H9 (cell line): ENCODE measurements at regions not wholly inside any gene's neighbourhood (a gene's known extent, or its start where the extent isn't known, plus 50 kb on each side); places are given as distances from the start of the nearest gene placed in this dataset.
A peak's percentile ranks its signal among the peaks of the same experiment; 100 is the strongest.

Source experiments
- DNase-seq: peaks from one replicate; pipeline ENCODE4 v3.0.0-alpha.2; 2017
- H2AFZ ChIP-seq: one replicate; pipeline ENCODE4 v1.6.1; 2013; ENCODE audit warnings: mild to moderate bottlenecking, low read length, control low read depth, moderate library complexity
- H2AK5ac ChIP-seq: 2 replicates; pipeline ENCODE4 v1.6.1; 2013; ENCODE audit warnings: low read length, control low read depth, mixed read lengths; ENCODE audit not compliant: insufficient read length
- H2BK120ac ChIP-seq: one replicate; pipeline ENCODE4 v1.6.1; 2013; ENCODE audit warnings: low read depth, mild to moderate bottlenecking, low read length, control low read depth, inconsistent platforms; ENCODE audit not compliant: poor library complexity, severe bottlenecking
- H2BK12ac ChIP-seq: 2 replicates; pipeline ENCODE4 v1.6.1; 2013; ENCODE audit warnings: low read length, control low read depth, mixed read lengths, low read depth; ENCODE audit not compliant: insufficient read length
- H2BK15ac ChIP-seq: 2 replicates; pipeline ENCODE4 v1.6.1; 2013; ENCODE audit warnings: low read depth, low read length, control low read depth
- H2BK20ac ChIP-seq: one replicate; pipeline ENCODE4 v1.6.1; 2013; ENCODE audit warnings: low read depth, mild to moderate bottlenecking, low read length, control low read depth, inconsistent platforms; ENCODE audit not compliant: poor library complexity, severe bottlenecking
- H2BK5ac ChIP-seq: 2 replicates; pipeline ENCODE4 v1.6.1; 2013; ENCODE audit warnings: low read length, control low read depth, mixed read lengths; ENCODE audit not compliant: insufficient read length
- H3K14ac ChIP-seq: 2 replicates; pipeline ENCODE4 v1.6.1; 2013; ENCODE audit warnings: low read length, control low read depth; ENCODE audit not compliant: insufficient read depth
- H3K18ac ChIP-seq: 2 replicates; pipeline ENCODE4 v1.6.1; 2013; ENCODE audit warnings: low read depth, mild to moderate bottlenecking, mixed read lengths, low read length, control low read depth; ENCODE audit not compliant: insufficient read length
- H3K23ac ChIP-seq: 2 replicates; pipeline ENCODE4 v1.6.1; 2013; ENCODE audit warnings: low read length, control low read depth, mixed read lengths, low read depth; ENCODE audit not compliant: insufficient read length
- H3K23me2 ChIP-seq: 2 replicates; pipeline ENCODE4 v1.6.1; 2013; ENCODE audit warnings: low read depth, mild to moderate bottlenecking, mixed read lengths, low read length, control low read depth; ENCODE audit not compliant: insufficient read length, poor library complexity, severe bottlenecking
- H3K27ac ChIP-seq: 2 replicates; pipeline ENCODE4 v1.5.1; 2013; ENCODE audit warnings: low read length, control low read depth, mixed read lengths, low read depth; ENCODE audit not compliant: insufficient read length
- H3K27me3 ChIP-seq: 2 replicates; pipeline ENCODE4 v1.6.1; 2013; ENCODE audit warnings: low read length, control low read depth, inconsistent platforms; ENCODE audit not compliant: insufficient read depth
- H3K4ac ChIP-seq: 2 replicates; pipeline ENCODE4 v1.6.1; 2013; ENCODE audit warnings: low read depth, mild to moderate bottlenecking, control low read depth, inconsistent platforms, low read length, moderate library complexity
- H3K4me1 ChIP-seq: 2 replicates; pipeline ENCODE4 v1.6.1; 2013; ENCODE audit warnings: low read length, control low read depth, inconsistent platforms; ENCODE audit not compliant: insufficient read depth
- H3K4me2 ChIP-seq: 2 replicates; pipeline ENCODE4 v1.6.1; 2013; ENCODE audit warnings: low read length, control low read depth, mixed read lengths; ENCODE audit not compliant: insufficient read length, insufficient read depth
- H3K56ac ChIP-seq: 2 replicates; pipeline ENCODE4 v1.6.1; 2013; ENCODE audit warnings: low read depth, mild to moderate bottlenecking, mixed read lengths, low read length, control low read depth; ENCODE audit not compliant: insufficient read length
- H3K79me1 ChIP-seq: 2 replicates; pipeline ENCODE4 v1.6.1; 2013; ENCODE audit warnings: low read depth, mild to moderate bottlenecking, moderate library complexity, low read length, control low read depth, inconsistent platforms; ENCODE audit not compliant: insufficient read depth, poor library complexity, severe bottlenecking
- H3K79me2 ChIP-seq: 2 replicates; pipeline ENCODE4 v1.6.1; 2013; ENCODE audit warnings: low read length, control low read depth, inconsistent platforms; ENCODE audit not compliant: insufficient read depth
- H3K9ac ChIP-seq: 2 replicates; pipeline ENCODE4 v1.6.1; 2013; ENCODE audit warnings: low read length, control low read depth, mixed read lengths; ENCODE audit not compliant: insufficient read length; ENCODE audit errors: extremely low read depth
- H3K9me3 ChIP-seq: one replicate; pipeline ENCODE4 v1.6.1; 2013; ENCODE audit warnings: low read depth, low read length, inconsistent platforms; ENCODE audit not compliant: control insufficient read depth
- H3T11ph ChIP-seq: one replicate; pipeline ENCODE4 v1.6.1; 2013; ENCODE audit warnings: mild to moderate bottlenecking, low read length, control low read depth, inconsistent platforms
- H4K20me1 ChIP-seq: one replicate; pipeline ENCODE4 v1.6.1; 2013; ENCODE audit not compliant: control insufficient read depth, insufficient read length, insufficient read depth
- H4K5ac ChIP-seq: 2 replicates; pipeline ENCODE4 v1.6.1; 2013; ENCODE audit warnings: low read depth, mild to moderate bottlenecking, mixed read lengths, low read length, control low read depth; ENCODE audit not compliant: insufficient read length
- H4K8ac ChIP-seq: replicated peaks from 2 replicates; pipeline ENCODE4 v1.6.1; 2013; ENCODE audit warnings: low read length, control low read depth, mixed read lengths, low read depth; ENCODE audit not compliant: insufficient read length
- H4K91ac ChIP-seq: 2 replicates; pipeline ENCODE4 v1.6.1; 2013; ENCODE audit warnings: low read depth, mild to moderate bottlenecking, moderate library complexity, mixed read lengths, low read length, control low read depth; ENCODE audit not compliant: insufficient read length
- H3K27ac Mint-ChIP-seq, 3 experiments: 2 replicates in 2 of 3; 3 replicates in 1 of 3; pipeline ENCODE4 v1.8.0; 2020 to 2021; ENCODE audit warnings: mixed read lengths in 3 of 3, mild to moderate bottlenecking in 1 of 3, moderate library complexity in 1 of 3
- H3K27me3 Mint-ChIP-seq: 2 replicates; pipeline ENCODE4 v1.8.0; 2021; ENCODE audit warnings: low read depth, mild to moderate bottlenecking, moderate library complexity, mixed read lengths
- H3K36me3 Mint-ChIP-seq, 3 experiments: 2 replicates in 2 of 3; 3 replicates in 1 of 3; pipeline ENCODE4 v1.8.0; 2020 to 2021; ENCODE audit warnings: low read depth in 3 of 3, mixed read lengths in 3 of 3; ENCODE audit not compliant: insufficient read depth in 1 of 3
- H3K4me1 Mint-ChIP-seq, 2 experiments: 2 replicates each; pipeline ENCODE4 v1.8.0; 2020; ENCODE audit warnings: mixed read lengths in 2 of 2
- H3K4me3 Mint-ChIP-seq, 2 experiments: 2 replicates in 1 of 2; 3 replicates in 1 of 2; pipeline ENCODE4 v1.8.0; 2020 to 2021; ENCODE audit warnings: mild to moderate bottlenecking in 2 of 2, mixed read lengths in 2 of 2, moderate library complexity in 1 of 2
- H3K9me3 Mint-ChIP-seq, 2 experiments: 2 replicates in 1 of 2; 3 replicates in 1 of 2; pipeline ENCODE4 v1.8.0; 2020; ENCODE audit warnings: mild to moderate bottlenecking in 2 of 2, mixed read lengths in 2 of 2, moderate library complexity in 1 of 2
- CTCF ChIP-seq: fragments of 200-600 bp; sonication (generic); conservative IDR thresholded peaks from 3 replicates; pipeline ENCODE4 v1.8.0; 2021; ENCODE audit warnings: antibody characterized with exemption, mild to moderate bottlenecking
- WGBS: extraction: QIAGEN DNeasy Blood & Tissue Kit; methylation state at CpG from one replicate; pipeline ENCODE4 v1.1.7; 2013; ENCODE audit warnings: missing lambda C conversion rate, low lambda C conversion rate, mixed read lengths; ENCODE audit not compliant: insufficient read length; ENCODE audit errors: extremely low coverage; 5-methylcytosine and 5-hydroxymethylcytosine counted together

- Histone ChIP-seq H3K9me3 (no peaks in the 10 kb centered on the region), H4K91ac (no peak overlapping the region), H3K27ac (no peak overlapping the region), H2AFZ (no peak overlapping the region), H3K18ac (no peak overlapping the region), H3K4me1 (no peaks in the 10 kb centered on the region), H3K4me2 (no peak overlapping the region), H3K79me1 (no peaks in the 10 kb centered on the region), H3K79me2 (no peaks in the 10 kb centered on the region), H2BK120ac (no peak overlapping the region), H3K23ac (no peak overlapping the region), H3K23me2 (no peaks in the 10 kb centered on the region), H2BK20ac (no peak overlapping the region), H2BK5ac (no peak overlapping the region), H3K14ac (no peak overlapping the region), H2BK15ac (no peak overlapping the region), H3K4ac (no peak overlapping the region), H4K20me1 (no peaks in the 10 kb centered on the region), H4K8ac (no peak overlapping the region), H3K27me3 (no peaks in the 10 kb centered on the region), H4K5ac (no peak overlapping the region), H3T11ph (no peak overlapping the region), H2AK5ac (no peak overlapping the region), H2BK12ac (no peak overlapping the region), H3K56ac (no peak overlapping the region), H3K9ac (no peak overlapping the region)
- peaks cover 6 to 7% of the 10 kb centered on the region in 2 experiments; a peak in 3 of 5 replicates for H3K9me3 Mint-ChIP-seq
- DNase-seq, result no peak
- H3K27ac Mint-ChIP-seq, result no peak overlapping the region
- H3K27me3 Mint-ChIP-seq, result no peaks in the 10 kb centered on the region
- no CpG with 5 or more reads among the region's 3 CpGs for WGBS
- H3K36me3 Mint-ChIP-seq, result peaks cover 0 to 7% (median 0%) of the 10 kb centered on the region in 3 experiments; a peak in 3 of 7 replicates
- peak; percentile 57 for TF ChIP-seq CTCF
- no peaks in the 10 kb centered on the region for H3K4me1 Mint-ChIP-seq
- no peak overlapping the region for H3K4me3 Mint-ChIP-seq
Measured at GRCh38 chr2:211093743-211094303, 537.4 kb downstream of the CPS1 start.
